B cell (primary cell): ENCODE measurements at regions not wholly inside any gene's neighbourhood (a gene's known extent, or its start where the extent isn't known, plus 50 kb on each side); places are given as distances from the start of the nearest gene placed in this dataset.

Experiments used
- ATAC-seq: fragments of 200-7000 bp; cut with Tn5 transposase; one replicate; pipeline ENCODE4 v1.10.0; 2021; ENCODE audit warnings: low read depth, mild to moderate bottlenecking, moderate number of reproducible peaks, moderate library complexity
- CTCF ChIA-PET: fragments of 350-600 bp; sonication (Branson Sonifier 250); formaldehyde crosslinking; loops from one replicate; lab custom pipeline; 2021; ENCODE audit warnings: antibody characterized with exemption, inconsistent platforms; lab: Charles Lee
- POLR2A ChIA-PET: fragments of 350-600 bp; sonication (Branson Sonifier 250); formaldehyde crosslinking; loops from one replicate; lab custom pipeline; 2021; ENCODE audit warnings: antibody characterized with exemption; lab: Charles Lee
- DNase-seq: peaks from one replicate; pipeline ENCODE4 v3.0.0; 2013
- H2AFZ ChIP-seq: 2 replicates; pipeline ENCODE4 v1.6.1; 2012; ENCODE audit warnings: mild to moderate bottlenecking, low read depth, low read length; ENCODE audit not compliant: insufficient read depth, poor library complexity, severe bottlenecking
- H3K27ac ChIP-seq, 2 donors: 1 replicate in 1 of 2; 2 replicates in 1 of 2; pipeline ENCODE4 v1.5.1; 2012 to 2013; ENCODE audit warnings: low read length in 2 of 2, mild to moderate bottlenecking in 2 of 2, moderate library complexity in 1 of 2
- H3K27me3 ChIP-seq, 4 experiments: fragments of 200-600 bp in 1 of 4; sonication (generic) in 1 of 4; replicated peaks in 1 of 4; 1 replicate in 2 of 4; 2 replicates in 2 of 4; pipeline versions ENCODE4 v1.6.1 to v1.7.0; 2013 to 2016; ENCODE audit warnings: low read length in 3 of 4, mild to moderate bottlenecking in 2 of 4, mixed read lengths in 1 of 4, moderate library complexity in 1 of 4; ENCODE audit not compliant: insufficient read depth in 4 of 4, control insufficient read depth in 3 of 4; ENCODE audit errors: control extremely low read depth in 1 of 4
- H3K36me3 ChIP-seq, 2 experiments: replicated peaks in 1 of 2; 1 replicate in 1 of 2; 2 replicates in 1 of 2; pipeline versions ENCODE4 v1.6.1 to v1.7.1; 2013; ENCODE audit warnings: low read length in 1 of 2; ENCODE audit not compliant: insufficient read depth in 2 of 2, control insufficient read depth in 1 of 2; ENCODE audit errors: control extremely low read depth in 1 of 2, extremely low read depth in 1 of 2
- H3K4me1 ChIP-seq, 2 donors: fragments of 200-600 bp in 1 of 2; sonication (generic) in 1 of 2; 1 replicate in 1 of 2; 2 replicates in 1 of 2; pipeline versions ENCODE4 v1.5.1 to v1.6.1; 2013 to 2017; ENCODE audit warnings: low read length in 2 of 2; ENCODE audit not compliant: control insufficient read depth in 2 of 2, insufficient read depth in 2 of 2
- H3K4me2 ChIP-seq: replicated peaks from 2 replicates; pipeline ENCODE3; 2012; ENCODE audit warnings: mild to moderate bottlenecking, low read depth, low read length; ENCODE audit not compliant: poor library complexity, severe bottlenecking
- H3K4me3 ChIP-seq, 5 experiments: fragments of 200-600 bp in 1 of 5; sonication (generic) in 1 of 5; 1 replicate in 3 of 5; 2 replicates in 2 of 5; pipeline versions ENCODE4 v1.5.1 to v1.7.0; 2011 to 2016; ENCODE audit warnings: low read length in 4 of 5, mild to moderate bottlenecking in 4 of 5, low read depth in 2 of 5, control low read depth in 1 of 5, moderate library complexity in 1 of 5; ENCODE audit not compliant: insufficient read depth in 1 of 5; ENCODE audit errors: control extremely low read depth in 1 of 5, extremely low read depth in 1 of 5
- H3K79me2 ChIP-seq: fragments of 200-600 bp; sonication (generic); one replicate; pipeline ENCODE4 v1.6.0; 2016; ENCODE audit warnings: low read length; ENCODE audit not compliant: control insufficient read depth, insufficient read depth
- H3K9ac ChIP-seq: fragments of 200-600 bp; sonication (generic); 2 replicates; pipeline ENCODE4 v1.6.1; 2017; ENCODE audit warnings: mild to moderate bottlenecking, low read length, moderate library complexity
- H3K9me3 ChIP-seq, 3 donors: one replicate each; pipeline versions ENCODE4 v1.6.1 to v1.7.1; 2013; ENCODE audit warnings: low read length in 2 of 3; ENCODE audit not compliant: control insufficient read depth in 2 of 3, insufficient read depth in 1 of 3; ENCODE audit errors: control extremely low read depth in 1 of 3
- H4K20me1 ChIP-seq: 2 replicates; pipeline ENCODE4 v1.6.0; 2012; ENCODE audit warnings: mild to moderate bottlenecking, low read length; ENCODE audit not compliant: insufficient read depth, control insufficient read depth, poor library complexity, severe bottlenecking
- H3K27ac Mint-ChIP-seq: one replicate; pipeline ENCODE4 v1.8.0; 2021; ENCODE audit warnings: mixed read lengths
- H3K27me3 Mint-ChIP-seq: one replicate; pipeline ENCODE4 v1.8.0; 2021; ENCODE audit warnings: mixed read lengths
- H3K4me1 Mint-ChIP-seq: one replicate; pipeline ENCODE4 v1.8.0; 2021; ENCODE audit warnings: mixed read lengths
- H3K4me3 Mint-ChIP-seq: one replicate; pipeline ENCODE4 v1.8.0; 2021; ENCODE audit warnings: mixed read lengths
- H3K9me3 Mint-ChIP-seq: one replicate; pipeline ENCODE4 v1.8.0; 2022; ENCODE audit warnings: mixed read lengths; ENCODE audit not compliant: insufficient read depth
- EZH2 ChIP-seq: IDR thresholded peaks from 2 replicates; pipeline ENCODE4 v1.6.1; 2012; ENCODE audit warnings: borderline replicate concordance, low read depth, mild to moderate bottlenecking, moderate library complexity, low read length; ENCODE audit not compliant: insufficient read depth, poor library complexity, severe bottlenecking
- WGBS: methylation state at CpG from one replicate; pipeline ENCODE4 v1.1.5; 2013; ENCODE audit warnings: missing lambda C conversion rate; ENCODE audit not compliant: insufficient coverage; 5-methylcytosine and 5-hydroxymethylcytosine counted together
- intact Hi-C: fragments of 100-400 bp; cut with micrococcal nuclease; formaldehyde crosslinking; loops from one replicate; pipeline ENCODE4 v1.10.0; 2022
- TF ChIP-seq, protein P1 (sequence below): fragments of 200-600 bp; IDR thresholded peaks from one replicate; pipeline ENCODE4 v1.8.0; 2022; ENCODE audit warnings: antibody characterized with exemption, mild to moderate bottlenecking

- peak overlapping the region; percentile 83 for H3K4me2 ChIP-seq
- H3K4me1 Mint-ChIP-seq, result peaks cover 86% of the 10 kb centered on the region
Observed at GRCh38 chr15:31227235-31227634, 99.4 kb upstream of the KLF13 start.

GRCh38 chr15:31228011-31228484, 98.6 kb upstream of the KLF13 start:
- DNase-seq, result peak; percentile 58
- peaks cover 0 to 3% (median 0%) of the 10 kb centered on the region in 3 donors for H3K9me3 ChIP-seq
- H3K4me1 ChIP-seq, result peaks cover 83 to 92% of the 10 kb centered on the region in 2 donors
- peak overlapping the region; percentile 47 to 68 for H3K27ac ChIP-seq
- H3K79me2 ChIP-seq, result peaks cover 41% of the 10 kb centered on the region
- Mint-ChIP-seq H3K4me3 (peak overlapping the region; percentile 89), H3K4me1 (peaks cover 86% of the 10 kb centered on the region), H3K27ac (peak overlapping the region; percentile 92), H3K27me3 (no peaks in the 10 kb centered on the region), H3K9me3 (no peaks in the 10 kb centered on the region)
- peak; percentile 18 for ATAC-seq
- H3K9ac ChIP-seq, result peak overlapping the region; percentile 56
- intact Hi-C loops, result loop anchor here (1.0 to 10.0 kb wide), 3 partner anchors 12 to 223 kb away; no protein-coding TSS in a partner anchor
- peak overlapping the region; percentile 83 for H3K4me2 ChIP-seq
- TF ChIP-seq, protein P1, sequence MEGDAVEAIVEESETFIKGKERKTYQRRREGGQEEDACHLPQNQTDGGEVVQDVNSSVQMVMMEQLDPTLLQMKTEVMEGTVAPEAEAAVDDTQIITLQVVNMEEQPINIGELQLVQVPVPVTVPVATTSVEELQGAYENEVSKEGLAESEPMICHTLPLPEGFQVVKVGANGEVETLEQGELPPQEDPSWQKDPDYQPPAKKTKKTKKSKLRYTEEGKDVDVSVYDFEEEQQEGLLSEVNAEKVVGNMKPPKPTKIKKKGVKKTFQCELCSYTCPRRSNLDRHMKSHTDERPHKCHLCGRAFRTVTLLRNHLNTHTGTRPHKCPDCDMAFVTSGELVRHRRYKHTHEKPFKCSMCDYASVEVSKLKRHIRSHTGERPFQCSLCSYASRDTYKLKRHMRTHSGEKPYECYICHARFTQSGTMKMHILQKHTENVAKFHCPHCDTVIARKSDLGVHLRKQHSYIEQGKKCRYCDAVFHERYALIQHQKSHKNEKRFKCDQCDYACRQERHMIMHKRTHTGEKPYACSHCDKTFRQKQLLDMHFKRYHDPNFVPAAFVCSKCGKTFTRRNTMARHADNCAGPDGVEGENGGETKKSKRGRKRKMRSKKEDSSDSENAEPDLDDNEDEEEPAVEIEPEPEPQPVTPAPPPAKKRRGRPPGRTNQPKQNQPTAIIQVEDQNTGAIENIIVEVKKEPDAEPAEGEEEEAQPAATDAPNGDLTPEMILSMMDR, result no peak
- TF ChIP-seq EZH2, result no peak
- peak overlapping the region; percentile 34 to 63 (median 43) for H3K4me3 ChIP-seq
- H2AFZ ChIP-seq, result no peak overlapping the region
- POLR2A ChIA-PET, result interaction anchor here (0.5 to 1.8 kb wide), 10 partner anchors 9 to 252 kb away, joined by 3 to 12 read pairs (median 6); partner anchors contain the start of gene KLF13
- no peaks in the 10 kb centered on the region for H3K27me3 ChIP-seq
- CTCF ChIA-PET, result interaction anchor here (0.6 to 8.2 kb wide), 9 partner anchors 13 to 566 kb away, joined by 3 to 60 read pairs (median 4); partner anchors contain the start of gene KLF13
- H4K20me1 ChIP-seq, result peaks cover 5% of the 10 kb centered on the region
- H3K36me3 ChIP-seq, result peaks cover 0 to 16% of the 10 kb centered on the region in 2 experiments
- 0% methylated on average over 2 of the region's 7 CpGs for WGBS

More at GRCh38 chr15:31227235-31227634, 99.4 kb upstream of the KLF13 start:
- Histone ChIP-seq H3K4me1 (peaks cover 87 to 98% of the 10 kb centered on the region in 2 donors), H3K79me2 (peaks cover 41% of the 10 kb centered on the region), H3K9me3 (peaks cover 0 to 3% (median 0%) of the 10 kb centered on the region in 3 donors), H3K4me3 (peak overlapping the region in 3 of 5 experiments; percentile 19 to 63 (median 43)), H3K9ac (peak overlapping the region; percentile 56), H4K20me1 (peaks cover 5% of the 10 kb centered on the region), H3K27ac (peak overlapping the region; percentile 47 to 68), H3K27me3 (no peaks in the 10 kb centered on the region), H2AFZ (no peak overlapping the region), H3K36me3 (peaks cover 0 to 24% of the 10 kb centered on the region in 2 experiments)
- TF ChIP-seq, protein P1, result no peak
- TF ChIP-seq EZH2, result no peak
- intact Hi-C loops, result loop anchor here (10.0 kb wide), 1 partner anchor 222 kb away; no protein-coding TSS in a partner anchor
- no peaks in the 10 kb centered on the region for H3K27me3 Mint-ChIP-seq
- POLR2A ChIA-PET, result no interaction called here
- WGBS, result 100% methylated on average over 1 of the region's 2 CpGs
- H3K9me3 Mint-ChIP-seq, result no peaks in the 10 kb centered on the region
- peak overlapping the region; percentile 89 for H3K4me3 Mint-ChIP-seq
- H3K27ac Mint-ChIP-seq, result no peak overlapping the region
- CTCF ChIA-PET, result interaction anchor here (1.2 to 8.2 kb wide), 3 partner anchors 38 to 213 kb away, joined by 3 to 60 read pairs (median 3); no protein-coding TSS in a partner anchor
- no peak for DNase-seq
- no peak for ATAC-seq
